ENCODE measurements at regions not wholly inside any gene's neighbourhood (a gene's known extent, or its start where the extent isn't known, plus 50 kb on each side); places are given as distances from the start of the nearest gene placed in this dataset.

DNA sequence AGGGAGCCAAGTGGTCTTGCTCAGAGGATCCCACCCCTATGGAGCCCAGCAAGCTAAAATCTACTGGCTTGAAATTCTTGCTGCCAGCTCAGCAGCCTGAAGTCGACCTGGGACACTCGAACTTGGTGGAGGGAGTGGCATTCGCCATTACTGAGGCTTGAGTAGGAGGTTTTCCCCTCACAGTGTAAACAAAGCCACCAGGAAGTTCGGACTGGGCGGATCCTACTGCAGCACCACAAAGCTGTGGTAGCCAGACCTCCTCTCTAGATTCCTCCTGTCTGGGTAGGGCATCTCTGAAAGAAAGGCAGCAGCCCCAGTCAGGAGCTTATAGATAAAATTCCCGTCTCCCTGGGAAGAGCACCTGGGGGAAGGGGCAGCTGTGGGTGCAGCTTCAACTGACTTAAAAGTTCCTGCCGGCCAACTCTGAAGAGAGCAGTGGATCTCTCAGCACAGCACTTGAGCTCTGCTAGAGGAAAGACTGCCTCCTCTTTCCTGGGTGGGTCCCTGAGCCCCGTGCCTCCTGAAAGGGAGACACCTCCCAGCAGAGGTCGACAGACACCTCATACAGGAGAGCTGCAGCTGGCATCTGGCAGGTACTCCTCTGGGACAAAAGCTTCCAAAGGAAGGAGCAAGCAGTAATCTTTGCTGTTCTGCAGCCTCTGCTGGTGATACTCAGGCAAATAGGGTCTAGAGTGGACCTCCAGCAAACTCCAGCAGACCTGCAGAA, 576.3 kb upstream of the NECTIN3 start:
- TF ChIP-seq CTCF (IDR thresholded peaks at IDR 0.05) (no peak), IRF2 (CRISPR knock-in tag; IDR thresholded peaks at IDR 0.05; ENCODE audit: borderline replicate concordance, low read depth) (no peak), CREB1 (CRISPR knock-in tag; IDR thresholded peaks at IDR 0.05) (no peak), PREB (CRISPR knock-in tag; IDR thresholded peaks at IDR 0.05; ENCODE audit: borderline replicate concordance) (no peak), JUN (CRISPR knock-in tag; IDR thresholded peaks at IDR 0.05) (no peak), ESRRA (CRISPR knock-in tag; IDR thresholded peaks at IDR 0.05; ENCODE audit: borderline replicate concordance) (no peak), USF2 (CRISPR knock-in tag; IDR thresholded peaks at IDR 0.05) (no peak), CREM (CRISPR knock-in tag; IDR thresholded peaks at IDR 0.05) (no peak), ATF3 (CRISPR knock-in tag; conservative IDR thresholded peaks at IDR 0.05) (no peak), NR2C2 (CRISPR knock-in tag; IDR thresholded peaks at IDR 0.05) (no peak), ZNF121 (CRISPR knock-in tag; IDR thresholded peaks at IDR 0.05) (no peak), MAX (CRISPR knock-in tag; IDR thresholded peaks at IDR 0.05) (no peak)
- TF ChIP-seq, protein P1, sequence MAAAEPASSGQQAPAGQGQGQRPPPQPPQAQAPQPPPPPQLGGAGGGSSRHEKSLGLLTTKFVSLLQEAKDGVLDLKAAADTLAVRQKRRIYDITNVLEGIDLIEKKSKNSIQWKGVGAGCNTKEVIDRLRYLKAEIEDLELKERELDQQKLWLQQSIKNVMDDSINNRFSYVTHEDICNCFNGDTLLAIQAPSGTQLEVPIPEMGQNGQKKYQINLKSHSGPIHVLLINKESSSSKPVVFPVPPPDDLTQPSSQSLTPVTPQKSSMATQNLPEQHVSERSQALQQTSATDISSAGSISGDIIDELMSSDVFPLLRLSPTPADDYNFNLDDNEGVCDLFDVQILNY (CRISPR knock-in tag; IDR thresholded peaks at IDR 0.05): no peak
- TF ChIP-seq, protein P2, sequence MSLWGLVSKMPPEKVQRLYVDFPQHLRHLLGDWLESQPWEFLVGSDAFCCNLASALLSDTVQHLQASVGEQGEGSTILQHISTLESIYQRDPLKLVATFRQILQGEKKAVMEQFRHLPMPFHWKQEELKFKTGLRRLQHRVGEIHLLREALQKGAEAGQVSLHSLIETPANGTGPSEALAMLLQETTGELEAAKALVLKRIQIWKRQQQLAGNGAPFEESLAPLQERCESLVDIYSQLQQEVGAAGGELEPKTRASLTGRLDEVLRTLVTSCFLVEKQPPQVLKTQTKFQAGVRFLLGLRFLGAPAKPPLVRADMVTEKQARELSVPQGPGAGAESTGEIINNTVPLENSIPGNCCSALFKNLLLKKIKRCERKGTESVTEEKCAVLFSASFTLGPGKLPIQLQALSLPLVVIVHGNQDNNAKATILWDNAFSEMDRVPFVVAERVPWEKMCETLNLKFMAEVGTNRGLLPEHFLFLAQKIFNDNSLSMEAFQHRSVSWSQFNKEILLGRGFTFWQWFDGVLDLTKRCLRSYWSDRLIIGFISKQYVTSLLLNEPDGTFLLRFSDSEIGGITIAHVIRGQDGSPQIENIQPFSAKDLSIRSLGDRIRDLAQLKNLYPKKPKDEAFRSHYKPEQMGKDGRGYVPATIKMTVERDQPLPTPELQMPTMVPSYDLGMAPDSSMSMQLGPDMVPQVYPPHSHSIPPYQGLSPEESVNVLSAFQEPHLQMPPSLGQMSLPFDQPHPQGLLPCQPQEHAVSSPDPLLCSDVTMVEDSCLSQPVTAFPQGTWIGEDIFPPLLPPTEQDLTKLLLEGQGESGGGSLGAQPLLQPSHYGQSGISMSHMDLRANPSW (CRISPR knock-in tag; conservative IDR thresholded peaks at IDR 0.05; ENCODE audit: low read depth): no peak

Measured in WTC11 (cell line).